ENCODE measurements at regions not wholly inside any gene's neighbourhood (a gene's known extent, or its start where the extent isn't known, plus 50 kb on each side); places are given as distances from the start of the nearest gene placed in this dataset.

DNA sequence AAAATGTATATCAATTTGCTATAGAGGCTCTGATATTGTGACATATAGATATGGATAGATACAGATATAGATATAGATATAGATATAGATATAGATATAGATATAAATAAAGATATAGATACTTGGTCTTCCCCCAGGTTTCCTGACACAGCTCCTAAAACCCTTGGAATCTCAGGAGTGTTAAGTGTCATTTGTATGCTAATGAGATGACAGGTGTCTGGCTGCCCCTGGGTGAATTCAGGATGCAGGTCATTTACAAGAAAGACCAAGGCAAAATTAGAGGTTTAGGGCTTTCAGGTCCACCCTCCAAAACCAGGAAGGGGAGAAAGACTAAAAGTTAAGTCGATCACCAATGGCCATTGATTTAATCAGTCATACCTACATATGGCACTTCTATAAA is 1034.8 kb downstream of the PDHA2 start:
- intact Hi-C loops (cut with micrococcal nuclease; ENCODE audit: unreplicated experiment) (no loop called here), in situ Hi-C loops (cut with MboI) (no loop called here)
- SMC1A ChIA-PET (ENCODE audit: uncharacterized antibody, unreplicated experiment), result no interaction called here
- Histone ChIP-seq H4K20me1 (ENCODE audit: control insufficient read depth, insufficient read depth) (no peaks in the 10 kb centered on the region), H3K4me3 (no peak overlapping the region), H3K27me3 (replicated peaks in 1 of 2; ENCODE audit: control insufficient read depth in 2 of 2, insufficient read depth in 2 of 2, low read length in 1 of 2) (no peaks in the 10 kb centered on the region), H3K9ac (ENCODE audit: control insufficient read depth, insufficient read depth, low read length) (no peak overlapping the region), H3K79me2 (ENCODE audit: control insufficient read depth, insufficient read depth, low read length) (no peaks in the 10 kb centered on the region), H3K4me1 (ENCODE audit: control insufficient read depth, insufficient read depth, low read length) (no peaks in the 10 kb centered on the region), H3K27ac (ENCODE audit: control insufficient read depth, insufficient read depth) (no peak overlapping the region), H3K36me3 (ENCODE audit: control insufficient read depth in 2 of 2, insufficient read depth in 2 of 2, low read length in 1 of 2) (no peaks in the 10 kb centered on the region), H2AFZ (ENCODE audit: control insufficient read depth, low read depth, low read length) (no peak overlapping the region), H3K9me3 (replicated peaks; ENCODE audit: control insufficient read depth, insufficient read depth, low read length) (no peaks in the 10 kb centered on the region; the same call in 2 of the 3 replicates), H3K4me2 (ENCODE audit: control insufficient read depth, insufficient read depth) (no peak overlapping the region)
- TF ChIP-seq ZSCAN29 (IDR thresholded peaks at IDR 0.05) (no peak), BHLHE40 (IDR thresholded peaks at IDR 0.05; ENCODE audit: borderline replicate concordance in 1 of 2, low read depth in 2 of 2, low read length in 1 of 2) (no peak), ZNF274 (IDR thresholded peaks at IDR 0.05; ENCODE audit: insufficient read depth, insufficient read length) (no peak), KAT2A (conservative IDR thresholded peaks at IDR 0.05; ENCODE audit: control insufficient read depth, low read depth, low read length) (no peak), ESRRA (IDR thresholded peaks at IDR 0.05; ENCODE audit: low read length) (no peak)
- CTCF ChIA-PET, result no interaction called here
- no peak for FAIRE-seq
- no TSS peak for BruUV-seq (replicated peaks)
- WGBS (ENCODE audit: insufficient coverage, insufficient replicate concordance, low lambda C conversion rate, missing lambda C conversion rate), result 0% methylated on average over 1 of the region's 1 CpG
- ATAC-seq, result no peak
- no peak for DNase-seq (ENCODE audit: low read depth, low spot score)
- POLR2A ChIA-PET, result no interaction called here
- RAD21 ChIA-PET (ENCODE audit: unreplicated experiment), result no interaction called here

DNA sequence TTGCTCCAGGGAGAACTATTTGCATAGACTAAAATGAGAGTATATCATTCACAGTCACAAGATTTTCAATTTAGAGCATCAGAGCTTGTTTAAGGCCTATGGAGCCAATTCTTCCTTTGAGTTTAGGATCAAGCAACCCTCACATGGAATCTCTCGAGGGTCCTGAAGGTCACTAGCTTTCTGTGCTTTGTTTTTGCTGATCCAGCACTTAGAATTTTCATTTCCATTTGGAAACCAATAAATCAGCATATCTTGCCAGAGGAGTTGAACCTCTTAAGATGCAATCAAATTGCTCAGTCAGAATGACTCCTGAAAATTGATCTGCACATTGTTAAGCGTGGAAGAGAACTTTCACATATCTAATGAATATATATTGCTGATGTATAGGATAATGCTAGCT is 1039.6 kb downstream of the PDHA2 start:
- Histone ChIP-seq H3K36me3 (ENCODE audit: control insufficient read depth in 2 of 2, insufficient read depth in 2 of 2, low read length in 1 of 2) (no peaks in the 10 kb centered on the region), H3K9me3 (replicated peaks; ENCODE audit: control insufficient read depth, insufficient read depth, low read length) (no peaks in the 10 kb centered on the region; the same call in 2 of the 3 replicates), H3K4me3 (no peak overlapping the region), H3K27me3 (replicated peaks in 1 of 2; ENCODE audit: control insufficient read depth in 2 of 2, insufficient read depth in 2 of 2, low read length in 1 of 2) (no peaks in the 10 kb centered on the region), H3K4me1 (ENCODE audit: control insufficient read depth, insufficient read depth, low read length) (no peaks in the 10 kb centered on the region), H3K4me2 (ENCODE audit: control insufficient read depth, insufficient read depth) (no peak overlapping the region), H2AFZ (ENCODE audit: control insufficient read depth, low read depth, low read length) (no peak overlapping the region), H3K9ac (ENCODE audit: control insufficient read depth, insufficient read depth, low read length) (no peak overlapping the region), H4K20me1 (ENCODE audit: control insufficient read depth, insufficient read depth) (no peaks in the 10 kb centered on the region), H3K27ac (ENCODE audit: control insufficient read depth, insufficient read depth) (no peak overlapping the region), H3K79me2 (ENCODE audit: control insufficient read depth, insufficient read depth, low read length) (no peaks in the 10 kb centered on the region)
- in situ Hi-C loops (cut with MboI) (no loop called here), intact Hi-C loops (cut with micrococcal nuclease; ENCODE audit: unreplicated experiment) (no loop called here)
- SMC1A ChIA-PET (ENCODE audit: uncharacterized antibody, unreplicated experiment), result no interaction called here
- CTCF ChIA-PET, result no interaction called here
- no TSS peak for BruUV-seq (replicated peaks)
- DNase-seq (ENCODE audit: low read depth, low spot score), result no peak
- 0% methylated on average over 2 of the region's 2 CpGs for WGBS (ENCODE audit: insufficient coverage, insufficient replicate concordance, low lambda C conversion rate, missing lambda C conversion rate)
- no peak for FAIRE-seq
- POLR2A ChIA-PET, result no interaction called here
- TF ChIP-seq, protein P1, sequence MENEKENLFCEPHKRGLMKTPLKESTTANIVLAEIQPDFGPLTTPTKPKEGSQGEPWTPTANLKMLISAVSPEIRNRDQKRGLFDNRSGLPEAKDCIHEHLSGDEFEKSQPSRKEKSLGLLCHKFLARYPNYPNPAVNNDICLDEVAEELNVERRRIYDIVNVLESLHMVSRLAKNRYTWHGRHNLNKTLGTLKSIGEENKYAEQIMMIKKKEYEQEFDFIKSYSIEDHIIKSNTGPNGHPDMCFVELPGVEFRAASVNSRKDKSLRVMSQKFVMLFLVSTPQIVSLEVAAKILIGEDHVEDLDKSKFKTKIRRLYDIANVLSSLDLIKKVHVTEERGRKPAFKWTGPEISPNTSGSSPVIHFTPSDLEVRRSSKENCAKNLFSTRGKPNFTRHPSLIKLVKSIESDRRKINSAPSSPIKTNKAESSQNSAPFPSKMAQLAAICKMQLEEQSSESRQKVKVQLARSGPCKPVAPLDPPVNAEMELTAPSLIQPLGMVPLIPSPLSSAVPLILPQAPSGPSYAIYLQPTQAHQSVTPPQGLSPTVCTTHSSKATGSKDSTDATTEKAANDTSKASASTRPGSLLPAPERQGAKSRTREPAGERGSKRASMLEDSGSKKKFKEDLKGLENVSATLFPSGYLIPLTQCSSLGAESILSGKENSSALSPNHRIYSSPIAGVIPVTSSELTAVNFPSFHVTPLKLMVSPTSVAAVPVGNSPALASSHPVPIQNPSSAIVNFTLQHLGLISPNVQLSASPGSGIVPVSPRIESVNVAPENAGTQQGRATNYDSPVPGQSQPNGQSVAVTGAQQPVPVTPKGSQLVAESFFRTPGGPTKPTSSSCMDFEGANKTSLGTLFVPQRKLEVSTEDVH (IDR thresholded peaks at IDR 0.05; ENCODE audit: low read depth, partially characterized antibody), result no peak
- no peak for TF ChIP-seq BRCA1 (IDR thresholded peaks at IDR 0.05; ENCODE audit: low read depth, low read length)
- no peak for TF ChIP-seq EP300 (IDR thresholded peaks at IDR 0.05; ENCODE audit: borderline replicate concordance in 1 of 2, control insufficient read depth in 1 of 2, low read depth in 2 of 2, low read length in 2 of 2)
- RAD21 ChIA-PET (ENCODE audit: unreplicated experiment), result no interaction called here
- no peak for ATAC-seq

Data from GM12878 (cell line).